ENCODE measurements at regions not wholly inside any gene's neighbourhood (a gene's known extent, or its start where the extent isn't known, plus 50 kb on each side); places are given as distances from the start of the nearest gene placed in this dataset.
"Not testable (repeated sequence)": the region's sequence is repeated elsewhere in the genome, so short reads cannot be mapped to it uniquely, and the experiment has no call there.

DNA sequence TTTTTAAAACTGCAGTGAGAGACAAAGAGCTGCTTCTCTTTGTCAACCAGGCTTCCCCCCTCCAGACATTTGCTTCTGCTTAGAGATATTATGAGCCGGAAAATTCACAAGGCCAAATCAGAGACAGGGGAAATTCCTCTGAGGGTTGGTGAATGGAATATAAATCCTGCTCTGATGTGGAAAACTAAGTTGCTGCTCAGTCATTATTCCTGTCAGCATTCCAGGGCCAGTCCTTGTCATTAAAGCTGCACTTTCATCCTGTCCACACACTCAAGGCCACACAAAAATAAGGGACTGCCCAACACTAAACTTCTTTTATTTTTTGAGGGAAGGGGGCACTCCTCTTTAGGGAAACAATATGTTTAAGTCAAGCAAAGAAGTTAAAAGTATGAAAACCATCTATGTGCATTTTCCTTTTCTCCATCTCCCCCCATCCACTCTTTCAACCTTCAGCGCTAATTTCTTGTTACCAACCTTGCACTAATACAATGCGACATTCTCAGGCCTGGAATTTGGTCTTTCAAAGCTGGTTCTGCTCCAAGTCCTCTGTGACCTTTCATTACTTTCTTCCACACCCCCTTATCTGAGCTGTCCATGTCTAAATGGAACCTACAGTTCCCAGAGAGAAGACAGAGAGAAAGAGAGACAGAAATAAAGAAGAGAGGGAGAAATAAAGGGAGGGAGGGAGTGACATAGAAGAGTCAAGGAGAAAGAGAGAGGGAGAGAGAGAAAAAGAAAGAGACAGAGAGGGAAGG lies 118.9 kb upstream of the S1PR3 start:
- H3K27me3 ChIP-seq (ENCODE audit: control insufficient read depth, insufficient read depth, low read length), result no peaks in the 10 kb centered on the region
- H3K4me3 ChIP-seq (ENCODE audit: low read depth, low read length), result no peak overlapping the region
- no peaks in the 10 kb centered on the region for H3K36me3 ChIP-seq (ENCODE audit: control insufficient read depth, insufficient read depth, low read length)
- TF ChIP-seq, protein P1, sequence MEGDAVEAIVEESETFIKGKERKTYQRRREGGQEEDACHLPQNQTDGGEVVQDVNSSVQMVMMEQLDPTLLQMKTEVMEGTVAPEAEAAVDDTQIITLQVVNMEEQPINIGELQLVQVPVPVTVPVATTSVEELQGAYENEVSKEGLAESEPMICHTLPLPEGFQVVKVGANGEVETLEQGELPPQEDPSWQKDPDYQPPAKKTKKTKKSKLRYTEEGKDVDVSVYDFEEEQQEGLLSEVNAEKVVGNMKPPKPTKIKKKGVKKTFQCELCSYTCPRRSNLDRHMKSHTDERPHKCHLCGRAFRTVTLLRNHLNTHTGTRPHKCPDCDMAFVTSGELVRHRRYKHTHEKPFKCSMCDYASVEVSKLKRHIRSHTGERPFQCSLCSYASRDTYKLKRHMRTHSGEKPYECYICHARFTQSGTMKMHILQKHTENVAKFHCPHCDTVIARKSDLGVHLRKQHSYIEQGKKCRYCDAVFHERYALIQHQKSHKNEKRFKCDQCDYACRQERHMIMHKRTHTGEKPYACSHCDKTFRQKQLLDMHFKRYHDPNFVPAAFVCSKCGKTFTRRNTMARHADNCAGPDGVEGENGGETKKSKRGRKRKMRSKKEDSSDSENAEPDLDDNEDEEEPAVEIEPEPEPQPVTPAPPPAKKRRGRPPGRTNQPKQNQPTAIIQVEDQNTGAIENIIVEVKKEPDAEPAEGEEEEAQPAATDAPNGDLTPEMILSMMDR (IDR thresholded peaks at IDR 0.05; ENCODE audit: insufficient read depth, low read length, poor library complexity, severe bottlenecking), result no peak
- no peak for DNase-seq (ENCODE audit: low read depth)

DNA sequence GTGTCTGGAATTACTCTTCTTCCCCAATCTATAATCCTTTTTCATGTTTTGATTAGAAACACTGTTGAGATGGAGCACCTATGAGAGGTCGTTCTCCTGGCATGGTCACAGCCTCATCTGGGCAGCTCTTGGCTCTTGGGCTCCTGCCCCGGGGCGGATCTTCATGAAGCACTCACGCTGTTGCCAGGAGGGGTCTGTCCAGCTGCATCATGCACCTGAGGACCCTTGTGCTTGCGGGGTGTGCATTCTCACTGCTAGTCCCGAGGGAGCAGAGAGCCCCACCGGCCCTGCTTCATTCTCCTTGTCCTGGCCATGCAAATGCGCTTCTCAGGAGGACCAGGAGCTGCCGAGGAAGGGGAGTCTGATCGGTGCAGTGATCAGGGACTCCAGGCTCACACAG lies 117.6 kb upstream of the S1PR3 start:
- TF ChIP-seq, protein P1 (IDR thresholded peaks at IDR 0.05; ENCODE audit: insufficient read depth, low read length, poor library complexity, severe bottlenecking), result no peak
- no peaks in the 10 kb centered on the region for H3K36me3 ChIP-seq (ENCODE audit: control insufficient read depth, insufficient read depth, low read length)
- H3K27me3 ChIP-seq (ENCODE audit: control insufficient read depth, insufficient read depth, low read length), result no peaks in the 10 kb centered on the region
- no peak for DNase-seq (ENCODE audit: low read depth)
- no peak overlapping the region for H3K4me3 ChIP-seq (ENCODE audit: low read depth, low read length)

DNA sequence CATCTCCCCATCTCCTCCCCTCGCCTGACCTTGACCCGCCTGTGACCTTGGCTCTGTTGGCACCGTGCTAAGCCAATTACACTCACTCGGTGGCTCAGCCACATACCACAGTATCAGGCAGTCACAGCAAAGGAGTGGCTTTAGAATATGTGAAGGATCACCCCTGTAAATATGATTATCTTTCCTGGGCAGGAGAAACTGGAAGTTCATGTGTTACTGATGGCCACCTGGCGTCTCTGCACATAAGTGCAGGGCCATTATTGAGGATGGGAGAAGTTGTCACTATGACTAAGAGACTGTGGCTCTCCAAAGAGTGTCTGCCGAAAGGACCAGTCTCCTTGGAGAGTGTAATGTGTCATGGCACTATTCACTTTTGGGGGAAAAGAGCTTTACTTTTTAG lies 116.9 kb upstream of the S1PR3 start:
- TF ChIP-seq, protein P1 (IDR thresholded peaks at IDR 0.05; ENCODE audit: insufficient read depth, low read length, poor library complexity, severe bottlenecking), result no peak
- DNase-seq (ENCODE audit: low read depth), result no peak

DNA sequence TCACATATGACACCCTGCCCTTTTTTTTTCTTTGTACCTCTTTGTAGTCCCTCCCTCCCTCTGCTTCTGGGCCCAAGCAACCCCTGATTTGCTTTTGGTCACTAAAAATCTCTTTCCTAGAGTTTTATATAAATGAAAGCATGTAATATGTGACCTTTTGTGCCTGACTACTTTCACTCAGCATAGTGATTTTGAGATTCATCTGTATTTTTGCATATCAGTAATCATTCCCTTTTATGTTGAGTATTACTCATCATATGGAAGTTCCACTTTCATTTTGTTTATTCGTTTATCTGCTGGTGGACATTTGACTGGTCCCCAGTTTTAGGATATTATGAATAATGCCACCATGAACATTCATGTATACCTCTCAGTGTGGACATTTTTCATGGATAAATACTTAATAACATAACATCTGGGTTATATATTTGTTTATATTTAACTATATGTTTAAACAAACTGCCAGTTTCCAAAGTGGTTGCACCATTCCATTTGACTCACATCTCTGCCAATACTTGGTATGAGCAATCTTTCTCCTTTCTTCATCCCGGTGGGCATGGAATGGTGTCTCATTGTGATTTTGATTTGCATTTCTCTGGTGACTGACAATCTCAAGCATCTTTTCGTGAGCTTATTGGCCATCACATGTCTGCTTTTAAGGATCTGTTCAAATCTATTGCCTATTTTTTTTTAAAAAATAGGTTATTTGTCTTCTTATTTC lies 115.7 kb upstream of the S1PR3 start:
- no peak for DNase-seq (ENCODE audit: low read depth)
- TF ChIP-seq, protein P1 (IDR thresholded peaks at IDR 0.05; ENCODE audit: insufficient read depth, low read length, poor library complexity, severe bottlenecking), result no peak
- Histone ChIP-seq H3K36me3 (ENCODE audit: control insufficient read depth, insufficient read depth, low read length) (no peaks in the 10 kb centered on the region), H3K27me3 (ENCODE audit: control insufficient read depth, insufficient read depth, low read length) (no peaks in the 10 kb centered on the region), H3K4me3 (ENCODE audit: low read depth, low read length) (no peak overlapping the region)

More for the DNA sequence above, 116.9 kb upstream of the S1PR3 start:
- Histone ChIP-seq H3K36me3 (ENCODE audit: control insufficient read depth, insufficient read depth, low read length) (no peaks in the 10 kb centered on the region), H3K27me3 (ENCODE audit: control insufficient read depth, insufficient read depth, low read length) (no peaks in the 10 kb centered on the region), H3K4me3 (ENCODE audit: low read depth, low read length) (no peak overlapping the region)

DNA sequence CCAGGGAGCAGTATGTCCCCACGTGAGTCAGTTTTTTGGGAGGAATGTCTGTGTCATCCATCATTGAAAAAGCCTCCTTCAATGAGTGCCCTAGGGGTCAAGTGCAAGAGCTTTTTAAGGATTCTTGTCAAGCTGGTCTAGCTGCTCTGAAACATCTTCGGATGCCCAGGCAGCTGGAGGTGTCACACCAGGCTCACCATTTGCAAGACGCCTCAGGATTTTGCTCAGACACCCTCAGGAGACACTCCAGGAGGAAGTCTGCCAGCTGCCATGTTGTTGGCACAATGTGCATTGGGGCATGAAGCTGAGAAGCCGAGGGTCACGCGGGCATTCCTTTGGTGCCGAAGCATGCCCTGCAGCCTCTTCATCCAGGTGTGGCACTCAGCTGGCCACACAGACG lies 111.1 kb upstream of the S1PR3 start:
- TF ChIP-seq, protein P1 (IDR thresholded peaks at IDR 0.05; ENCODE audit: insufficient read depth, low read length, poor library complexity, severe bottlenecking), result no peak
- H3K36me3 ChIP-seq (ENCODE audit: control insufficient read depth, insufficient read depth, low read length), result no peaks in the 10 kb centered on the region
- DNase-seq (ENCODE audit: low read depth), result no peak
- H3K4me3 ChIP-seq (ENCODE audit: low read depth, low read length), result no peak overlapping the region
- H3K27me3 ChIP-seq (ENCODE audit: control insufficient read depth, insufficient read depth, low read length), result no peaks in the 10 kb centered on the region

DNA sequence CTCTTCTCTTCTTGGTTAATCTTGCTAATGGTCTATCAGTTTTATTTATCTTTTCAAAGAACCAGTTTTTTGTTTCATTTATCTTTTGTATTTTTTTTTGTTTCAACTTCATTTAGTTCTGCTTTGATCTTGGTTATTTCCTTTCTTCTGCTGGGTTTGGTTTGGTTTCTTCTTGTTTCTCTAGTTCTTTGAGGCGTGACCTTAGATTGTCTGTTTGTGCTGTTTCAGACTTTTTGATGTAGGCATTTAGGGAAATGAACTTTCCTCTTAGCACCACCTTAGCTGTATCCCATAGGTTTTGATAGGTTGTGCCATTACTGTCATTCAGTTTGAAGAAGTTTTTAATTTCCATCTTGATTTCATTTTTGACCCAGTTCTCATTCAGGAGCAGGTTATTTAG lies 107.0 kb upstream of the S1PR3 start:
- H3K4me3 ChIP-seq (ENCODE audit: low read depth, low read length); DNase-seq (ENCODE audit: low read depth); H3K27me3 ChIP-seq (ENCODE audit: control insufficient read depth, insufficient read depth, low read length); H3K36me3 ChIP-seq (ENCODE audit: control insufficient read depth, insufficient read depth, low read length): not testable (repeated sequence)

DNA sequence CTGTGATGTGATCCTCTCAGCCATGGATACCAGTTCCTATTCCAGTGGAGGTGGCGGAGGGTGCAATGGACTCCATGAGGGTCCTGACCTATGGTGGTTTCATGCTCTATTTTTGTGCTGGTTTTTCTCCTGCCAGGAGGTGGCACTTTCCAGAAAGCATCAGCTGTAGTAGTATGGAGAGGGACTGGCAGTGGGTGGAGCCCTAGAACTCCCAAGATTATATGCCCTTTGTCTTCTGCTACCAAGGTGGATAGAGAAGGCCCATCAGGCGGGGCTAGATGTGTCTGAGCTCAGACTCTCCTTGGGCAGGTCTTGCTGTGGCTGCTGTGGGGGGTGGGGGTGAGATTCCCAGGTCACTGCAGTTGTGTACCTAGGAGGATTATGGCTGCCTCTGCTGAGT lies 104.5 kb upstream of the S1PR3 start:
- not testable (repeated sequence) for H3K4me3 ChIP-seq (ENCODE audit: low read depth, low read length); H3K36me3 ChIP-seq (ENCODE audit: control insufficient read depth, insufficient read depth, low read length); DNase-seq (ENCODE audit: low read depth); H3K27me3 ChIP-seq (ENCODE audit: control insufficient read depth, insufficient read depth, low read length)
